HG03159 (cell line): ENCODE measurements at regions not wholly inside any gene's neighbourhood (a gene's known extent, or its start where the extent isn't known, plus 50 kb on each side); places are given as distances from the start of the nearest gene placed in this dataset.
"Not testable (repeated sequence)": the region's sequence is repeated elsewhere in the genome, so short reads cannot be mapped to it uniquely, and the experiment has no call there.

ENCODE experiments used
- ATAC-seq: cut with Tn5 transposase; IDR thresholded peaks from one replicate; pipeline ENCODE4 v1.9.1; 2021; ENCODE audit warnings: mild to moderate bottlenecking, moderate library complexity; ENCODE audit not compliant: unreplicated experiment

DNA sequence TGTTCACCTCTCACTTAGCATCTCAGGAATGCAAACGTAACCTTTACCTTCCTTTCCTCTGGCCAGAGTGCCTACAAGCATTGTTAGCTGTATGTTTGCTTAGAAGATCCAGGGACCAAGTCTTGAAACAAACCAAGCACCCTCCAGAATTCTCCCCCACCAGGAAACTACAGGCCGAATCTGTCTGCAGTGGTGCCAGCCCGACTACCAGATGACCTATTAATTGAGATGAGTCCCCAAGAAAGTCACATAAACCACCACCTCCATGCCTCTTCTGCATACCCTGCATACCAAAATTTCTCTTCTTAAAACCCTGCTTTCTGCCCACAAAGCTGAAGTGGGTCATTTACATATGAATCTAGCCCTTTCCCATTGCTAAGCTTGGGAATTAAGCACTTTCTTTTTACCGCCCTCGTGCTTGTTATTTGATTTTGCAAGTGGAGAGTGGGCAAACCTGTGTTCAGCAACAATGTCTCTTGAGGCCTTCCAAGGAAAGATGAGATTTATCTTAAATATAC, 1239.1 kb downstream of the CDH12 start:
- no peak for ATAC-seq

DNA sequence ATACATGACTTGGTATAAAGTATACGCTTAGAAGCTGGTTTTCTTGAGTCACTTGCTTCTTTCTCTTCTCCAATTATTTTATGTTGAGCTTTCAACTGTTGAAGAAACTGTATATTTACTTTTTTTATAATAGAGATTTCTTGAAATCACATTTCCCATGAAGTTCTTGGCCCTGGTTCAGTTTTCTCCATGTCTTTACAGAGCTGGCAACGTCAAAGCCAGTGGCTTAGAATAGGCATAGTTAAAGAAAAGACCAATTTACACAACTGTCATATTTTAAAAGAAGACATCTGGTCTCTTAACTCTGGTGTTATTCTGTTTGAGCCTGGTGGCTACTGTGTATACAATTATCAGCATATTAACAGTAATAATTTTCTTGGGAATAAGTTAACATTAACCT, 1249.3 kb downstream of the CDH12 start:
- no peak for ATAC-seq

DNA sequence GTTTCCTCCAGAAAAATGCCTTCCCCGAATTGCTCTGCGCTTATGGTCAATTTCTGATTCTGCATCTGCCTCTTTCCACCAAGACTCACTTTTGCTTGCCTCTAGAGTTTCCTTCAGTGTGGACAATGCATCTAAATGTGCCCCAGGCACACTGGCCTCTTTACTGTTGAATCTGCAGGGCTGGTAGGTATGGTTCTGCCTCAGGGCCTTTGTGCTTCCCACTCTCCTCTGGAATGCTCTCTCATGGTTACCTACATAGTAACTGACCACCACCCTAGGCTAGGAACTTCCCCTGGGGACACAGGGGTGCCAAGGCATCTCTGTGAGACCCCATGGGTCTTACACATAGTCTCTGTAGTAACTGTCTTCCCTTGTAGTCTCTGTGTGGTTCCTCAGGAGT, 1258.6 kb downstream of the CDH12 start:
- ATAC-seq: no peak

DNA sequence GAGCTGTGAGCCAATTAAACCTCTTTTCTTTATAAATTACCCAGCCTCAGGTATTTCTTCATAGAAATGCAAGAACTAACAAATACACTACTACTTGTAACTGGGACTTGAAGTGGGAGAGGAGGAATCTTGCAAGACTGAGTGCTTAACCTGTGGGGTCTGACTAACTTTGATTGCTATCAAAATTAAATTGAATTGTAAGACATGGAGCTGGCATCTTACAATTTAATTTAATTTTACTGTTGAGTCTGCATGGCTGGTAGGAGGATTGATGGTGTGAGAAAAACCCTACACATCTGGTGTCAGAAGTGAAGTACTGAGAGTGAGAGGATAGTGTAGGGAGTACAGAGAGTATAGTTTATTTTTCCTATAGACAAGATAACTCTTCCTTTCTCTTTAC, 1259.9 kb downstream of the CDH12 start:
- no peak for ATAC-seq

DNA sequence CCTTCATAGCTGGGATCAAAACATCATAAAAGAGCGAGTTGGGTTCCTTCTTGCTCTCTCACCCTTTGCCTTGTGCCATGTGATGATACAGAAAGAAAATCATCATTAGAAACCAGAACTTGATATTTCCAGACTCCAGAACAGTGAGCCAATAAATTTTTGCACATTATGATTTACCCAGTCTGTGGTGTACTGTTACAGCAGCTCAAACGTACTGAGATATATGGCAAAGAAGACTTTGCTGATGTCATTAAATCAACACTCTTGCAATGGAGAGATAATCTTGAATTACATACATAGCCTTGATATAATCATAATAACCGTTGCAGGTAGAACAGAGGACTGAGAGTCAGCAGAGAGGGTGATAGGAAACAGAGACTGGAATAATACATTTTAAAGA, 1271.6 kb downstream of the CDH12 start:
- ATAC-seq: no peak

DNA sequence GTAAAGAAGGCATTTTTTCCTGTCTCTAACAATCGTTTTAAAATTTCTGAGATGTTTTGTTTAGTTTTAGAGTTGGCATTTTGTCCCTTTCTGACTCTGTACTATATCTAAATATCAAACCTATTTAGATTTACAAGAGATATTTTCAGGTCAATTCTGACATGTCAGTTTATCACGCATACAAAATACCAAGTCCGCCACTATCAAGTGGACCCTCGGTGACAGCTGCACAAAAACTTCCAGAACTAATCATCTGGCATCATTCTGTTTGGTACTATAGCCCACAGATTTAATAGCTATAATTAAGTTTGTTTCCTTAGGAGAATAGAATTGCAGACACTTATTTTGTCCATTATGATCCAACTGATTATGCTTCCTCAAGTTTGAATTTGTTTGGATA, 1278.2 kb downstream of the CDH12 start:
- ATAC-seq: no peak

DNA sequence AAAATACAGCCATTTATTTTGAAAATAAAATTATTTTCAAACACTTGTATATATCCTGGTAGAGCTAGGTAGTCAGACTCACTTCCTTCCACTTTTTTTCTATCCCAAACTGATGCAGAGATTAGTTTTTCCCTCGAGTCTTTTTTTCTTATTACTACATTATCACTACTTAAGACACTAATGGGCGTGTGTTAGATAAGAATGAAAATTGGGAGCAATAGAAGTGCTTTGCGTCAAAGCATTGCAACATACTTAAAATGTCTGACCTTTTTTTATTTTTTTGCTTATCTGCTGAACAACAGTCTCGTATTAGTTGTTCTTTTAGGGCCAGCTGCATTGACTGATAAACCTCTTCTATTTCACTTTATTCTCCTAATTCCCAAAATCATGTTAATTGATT, 1278.7 kb downstream of the CDH12 start:
- ATAC-seq: no peak

DNA sequence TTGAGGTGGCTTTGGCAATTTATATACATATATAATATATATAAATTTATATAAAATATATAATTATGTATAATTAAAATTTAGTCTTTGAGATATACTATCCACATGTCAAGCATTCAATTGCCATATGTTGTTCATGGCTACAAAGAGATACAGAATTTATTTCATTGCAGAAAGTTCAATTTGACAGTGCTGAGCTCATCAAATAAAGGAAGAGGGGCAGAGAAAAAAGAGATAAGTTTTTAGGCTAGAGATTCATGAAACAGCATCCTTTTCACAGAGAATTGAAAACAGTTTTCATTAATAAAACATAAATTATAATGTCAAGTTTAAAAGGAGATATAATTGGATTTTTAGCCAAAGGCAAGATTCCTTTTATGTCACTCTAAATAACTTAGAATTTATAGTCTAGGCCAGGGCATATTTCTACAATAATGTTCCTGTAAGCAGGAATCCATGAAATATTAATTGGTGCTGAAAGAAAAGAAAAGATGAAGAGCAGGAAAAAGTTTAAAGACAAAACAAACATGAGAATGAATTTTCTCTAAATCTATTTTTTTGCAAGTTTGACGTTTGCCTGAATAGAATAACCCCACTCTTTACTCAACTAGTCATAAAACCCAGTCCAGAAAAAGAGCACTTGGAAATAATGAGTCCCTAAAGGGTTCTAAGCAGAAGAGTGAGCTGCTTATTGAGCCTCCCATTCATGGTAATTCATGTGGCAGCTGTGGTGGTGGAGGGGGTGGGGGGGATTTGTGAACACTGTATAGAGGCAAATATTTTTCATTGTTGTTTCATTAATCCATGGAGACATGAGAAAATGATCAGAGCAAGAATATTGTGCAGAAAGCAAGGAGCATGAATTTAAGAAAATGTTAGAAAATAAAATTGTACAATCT, 1279.5 kb downstream of the CDH12 start:
- ATAC-seq: no peak

DNA sequence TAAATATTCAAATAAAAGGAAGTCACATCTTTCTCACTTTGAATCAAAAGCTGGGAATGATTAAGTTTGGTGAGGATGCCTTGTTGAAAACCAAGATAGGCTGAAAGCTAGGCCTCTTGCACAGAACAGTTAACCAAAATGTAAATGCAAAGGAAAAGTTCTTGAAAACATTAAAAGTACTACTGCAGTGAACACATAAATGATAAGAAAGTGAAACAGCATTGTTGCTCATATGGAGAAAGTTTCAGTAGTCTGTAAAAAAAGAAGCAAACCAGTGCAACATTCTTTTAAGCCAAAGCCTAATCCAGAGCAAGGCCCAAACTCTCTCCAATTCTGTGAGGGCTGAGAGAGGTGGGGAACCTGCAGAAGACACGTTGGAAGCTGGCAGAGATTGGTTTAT, 1281.9 kb downstream of the CDH12 start:
- not testable (repeated sequence) for ATAC-seq

DNA sequence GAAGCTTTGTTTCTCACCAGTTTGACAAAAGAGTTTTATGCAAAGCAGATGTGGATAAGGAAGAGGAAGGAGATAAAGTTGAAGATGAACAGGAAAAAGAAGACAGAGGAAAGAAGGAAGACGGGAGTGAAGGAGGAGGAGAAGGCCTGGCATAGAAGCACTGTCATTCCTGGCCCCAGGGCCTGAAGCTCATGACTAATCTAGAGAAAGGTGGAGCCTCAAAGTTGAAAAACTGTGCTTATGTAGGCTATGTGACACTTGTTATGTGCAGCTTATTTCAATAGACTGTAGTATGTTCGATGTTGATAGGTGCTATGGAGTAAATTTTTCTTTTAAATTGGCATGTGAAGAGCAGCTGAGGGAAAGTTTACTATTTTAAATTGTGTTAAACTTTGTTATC, 1294.0 kb downstream of the CDH12 start:
- not testable (repeated sequence) for ATAC-seq

DNA sequence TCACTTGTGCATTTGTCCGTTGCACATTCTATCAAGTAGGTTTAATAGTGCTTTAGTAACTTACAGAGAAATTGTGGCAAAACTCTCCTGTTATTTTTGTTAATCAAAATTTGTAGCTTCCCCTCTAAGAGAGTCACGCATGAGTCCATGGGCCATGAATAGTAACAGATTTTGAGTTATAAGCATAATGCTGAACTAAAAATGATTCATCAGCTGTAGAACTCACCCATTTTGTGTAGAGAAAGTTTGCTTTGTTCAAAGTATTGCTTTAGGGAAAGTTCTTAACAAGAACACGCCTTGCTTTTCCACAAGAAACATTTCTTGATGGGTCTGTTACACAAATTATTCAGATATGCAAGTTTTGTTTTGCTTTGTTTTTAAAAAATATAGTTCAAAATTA, 1300.9 kb downstream of the CDH12 start:
- ATAC-seq: not testable (repeated sequence)

DNA sequence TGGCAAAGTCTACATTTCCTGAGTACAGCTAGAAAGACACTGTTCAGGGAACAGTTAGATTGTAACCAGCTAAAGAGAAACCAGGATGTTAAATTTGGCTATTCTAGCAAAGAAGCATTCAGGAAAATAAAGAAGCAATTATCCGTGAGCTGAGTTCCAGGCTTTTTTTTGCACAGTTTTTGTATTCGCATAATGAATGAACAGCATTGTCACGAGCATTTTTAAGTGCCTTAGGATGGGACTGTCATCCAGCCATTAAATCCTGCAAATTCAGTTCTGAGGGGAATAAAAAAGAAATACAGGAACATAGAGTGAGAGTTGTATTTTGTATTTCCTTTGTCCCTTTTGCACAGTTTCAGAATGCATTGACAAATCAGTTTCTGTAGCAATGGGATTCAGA, 1302.2 kb downstream of the CDH12 start:
- ATAC-seq: not testable (repeated sequence)

DNA sequence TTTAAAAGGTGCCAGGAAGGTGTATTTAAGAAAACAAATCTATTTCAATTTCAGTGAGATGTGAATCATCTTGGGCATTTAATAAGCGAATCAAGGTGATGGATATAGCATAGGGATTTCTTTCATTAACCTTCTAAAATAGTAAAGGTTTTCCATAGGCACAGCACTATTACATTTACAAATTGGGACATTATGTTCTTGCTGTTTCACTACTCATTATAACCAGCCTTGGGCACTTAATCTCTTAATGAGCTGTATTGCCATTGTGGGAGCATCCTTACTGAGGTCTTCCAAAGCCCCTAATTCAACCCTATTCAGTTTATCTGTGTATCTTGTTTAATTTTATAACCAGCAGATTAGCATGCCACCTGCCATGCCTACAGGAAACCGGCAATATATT, 1305.5 kb downstream of the CDH12 start:
- ATAC-seq: not testable (repeated sequence)

DNA sequence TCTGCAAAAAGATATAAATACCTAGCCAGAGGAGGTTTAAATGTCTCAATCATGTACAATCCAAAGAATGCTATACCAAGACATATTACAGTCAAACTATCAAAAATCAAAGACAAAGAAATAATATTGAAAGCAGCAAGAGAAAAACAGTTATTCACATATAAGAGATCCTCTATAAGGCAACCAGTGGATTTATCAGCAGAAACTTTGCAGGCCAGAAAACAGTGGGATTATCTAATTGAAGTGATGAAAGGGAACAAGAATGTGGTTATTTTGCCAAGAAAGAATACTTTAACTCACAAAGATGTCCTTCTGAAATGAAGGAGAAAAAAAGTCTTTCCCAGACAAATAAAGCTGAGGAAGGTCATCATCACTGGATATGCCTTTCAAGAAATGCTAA, 1318.0 kb downstream of the CDH12 start:
- ATAC-seq: not testable (repeated sequence)

DNA sequence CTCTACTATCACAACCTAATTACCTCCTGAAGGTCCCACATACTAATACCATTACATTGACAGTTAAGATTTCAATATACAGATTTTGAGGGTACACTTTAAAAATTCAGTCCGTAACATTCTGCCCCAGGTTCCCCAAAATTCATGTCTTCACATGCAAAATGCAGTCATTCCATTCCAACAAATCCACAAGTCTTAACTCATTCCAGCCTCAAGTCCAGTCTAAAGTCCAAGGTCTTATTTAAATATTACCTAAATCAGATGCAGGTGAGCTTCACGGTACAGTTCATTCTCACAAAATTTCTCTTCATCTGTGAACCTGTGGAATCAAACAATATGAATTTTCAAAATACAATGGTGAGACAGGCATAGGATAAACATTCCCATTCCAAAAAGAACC, 1332.0 kb downstream of the CDH12 start:
- ATAC-seq: not testable (repeated sequence)

DNA sequence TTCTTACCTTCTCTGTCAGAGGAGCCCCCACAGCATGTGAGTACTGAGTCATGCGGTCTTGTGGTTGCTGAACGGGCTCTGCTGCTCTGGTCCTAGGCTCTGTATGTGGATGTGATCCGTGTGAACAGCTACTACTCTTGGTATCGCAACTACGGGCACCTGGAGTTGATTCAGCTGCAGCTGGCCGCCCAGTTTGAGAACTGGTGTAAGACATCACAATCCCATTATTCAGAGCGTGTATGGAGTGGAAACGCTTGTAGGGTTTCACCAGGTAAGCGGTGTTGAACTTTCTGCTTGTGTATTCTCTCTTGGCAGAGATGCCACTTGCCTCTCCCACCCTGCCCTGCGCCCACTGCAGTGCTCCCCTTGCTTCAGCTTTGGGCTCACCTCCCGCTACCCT, 1356.2 kb downstream of the CDH12 start:
- not testable (repeated sequence) for ATAC-seq

DNA sequence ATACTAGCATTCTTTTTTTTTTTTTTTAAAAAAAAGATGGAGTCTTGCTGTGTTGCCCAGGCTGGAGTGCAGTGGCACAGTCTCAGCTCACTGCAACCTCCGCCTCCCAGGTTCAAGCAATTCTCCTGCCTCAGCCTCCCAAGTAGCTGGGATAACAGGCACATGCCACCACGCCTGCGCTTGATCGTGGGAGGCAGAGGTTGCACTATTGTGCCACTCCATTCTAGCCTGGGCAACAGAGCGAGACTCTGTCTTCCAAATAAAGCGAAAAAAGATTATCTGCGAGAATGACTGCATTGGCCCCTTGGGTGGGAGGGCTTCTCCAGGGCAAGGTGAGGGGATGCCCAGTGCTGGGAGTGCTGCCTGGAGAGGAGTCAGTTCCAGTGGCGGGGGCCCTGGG, 1357.1 kb downstream of the CDH12 start:
- not testable (repeated sequence) for ATAC-seq

DNA sequence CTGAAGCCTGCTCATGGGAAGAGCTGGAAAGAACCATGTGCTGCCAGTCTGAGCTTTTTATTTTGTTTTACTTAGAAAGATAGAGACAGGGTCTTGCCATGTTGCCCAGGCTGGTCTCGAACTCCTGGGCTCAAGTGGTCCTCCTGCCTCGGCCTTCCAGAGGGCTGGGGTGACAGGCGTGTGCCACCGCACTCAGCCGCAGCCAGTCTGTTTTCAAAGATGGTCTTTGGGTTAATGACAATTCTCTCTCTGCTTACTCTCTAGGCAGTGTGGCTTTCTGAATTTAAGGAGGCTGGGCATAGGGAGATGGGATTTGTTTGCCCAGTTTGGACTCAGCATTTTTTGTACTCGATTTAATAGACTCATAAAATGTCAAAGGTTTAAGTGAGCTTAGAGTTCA, 1357.9 kb downstream of the CDH12 start:
- not testable (repeated sequence) for ATAC-seq

DNA sequence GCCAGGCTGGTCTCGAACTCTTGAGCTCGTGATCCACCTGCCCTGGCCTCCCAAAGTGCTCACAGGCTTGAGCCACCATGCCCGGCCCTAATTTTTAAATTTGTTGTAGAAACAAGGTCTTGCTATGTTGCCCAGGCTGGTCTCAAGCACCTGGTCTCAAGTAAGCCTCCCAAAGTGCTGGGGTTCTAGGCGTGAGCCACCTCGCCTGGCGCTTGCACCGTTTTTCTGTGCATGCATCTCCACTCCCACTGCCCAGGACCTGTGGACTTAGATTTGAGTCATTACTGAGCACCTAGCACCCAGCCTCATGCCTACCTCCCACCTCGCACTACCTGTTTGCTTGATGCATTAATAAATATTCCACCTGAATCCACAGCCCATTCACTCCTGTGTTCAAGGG, 1359.1 kb downstream of the CDH12 start:
- ATAC-seq: not testable (repeated sequence)

DNA sequence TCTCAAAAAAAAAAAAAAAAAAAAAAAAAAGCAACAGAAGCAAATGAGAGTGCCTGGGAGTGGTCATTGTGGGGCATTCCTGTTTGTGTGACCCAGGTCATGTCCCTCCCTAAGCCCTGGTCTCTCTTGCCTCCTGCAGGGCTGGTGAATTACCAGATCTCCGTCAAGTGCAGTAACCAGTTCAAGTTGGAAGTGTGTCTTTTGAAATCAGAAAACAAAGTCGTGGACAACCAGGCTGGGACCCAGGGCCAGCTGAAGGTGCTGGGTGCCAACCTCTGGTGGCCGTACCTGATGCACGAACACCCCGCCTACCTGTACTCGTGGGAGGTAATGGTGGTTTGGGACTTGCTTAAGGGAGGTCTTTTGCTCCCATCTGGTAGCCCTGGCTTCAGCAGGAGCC, 1362.0 kb downstream of the CDH12 start:
- ATAC-seq: not testable (repeated sequence)

DNA sequence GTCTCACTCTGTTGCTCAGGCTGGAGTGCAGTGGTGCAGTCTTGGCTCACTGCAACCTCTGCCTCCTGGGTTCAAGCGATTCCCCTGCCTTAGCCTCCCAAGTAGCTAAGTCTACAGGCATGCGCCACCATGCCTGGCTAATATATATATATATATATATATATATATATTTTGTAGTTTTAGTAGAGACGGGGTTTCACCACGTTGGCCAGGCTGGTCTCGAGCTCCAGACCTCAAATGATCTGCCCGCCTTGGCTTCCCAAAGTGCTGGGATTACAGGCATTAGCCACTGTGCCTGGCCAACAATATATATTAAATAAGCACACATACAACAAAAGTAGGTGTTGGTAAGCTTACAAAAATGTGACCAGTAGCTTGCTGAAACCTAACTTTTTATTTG, 1364.3 kb downstream of the CDH12 start:
- not testable (repeated sequence) for ATAC-seq

DNA sequence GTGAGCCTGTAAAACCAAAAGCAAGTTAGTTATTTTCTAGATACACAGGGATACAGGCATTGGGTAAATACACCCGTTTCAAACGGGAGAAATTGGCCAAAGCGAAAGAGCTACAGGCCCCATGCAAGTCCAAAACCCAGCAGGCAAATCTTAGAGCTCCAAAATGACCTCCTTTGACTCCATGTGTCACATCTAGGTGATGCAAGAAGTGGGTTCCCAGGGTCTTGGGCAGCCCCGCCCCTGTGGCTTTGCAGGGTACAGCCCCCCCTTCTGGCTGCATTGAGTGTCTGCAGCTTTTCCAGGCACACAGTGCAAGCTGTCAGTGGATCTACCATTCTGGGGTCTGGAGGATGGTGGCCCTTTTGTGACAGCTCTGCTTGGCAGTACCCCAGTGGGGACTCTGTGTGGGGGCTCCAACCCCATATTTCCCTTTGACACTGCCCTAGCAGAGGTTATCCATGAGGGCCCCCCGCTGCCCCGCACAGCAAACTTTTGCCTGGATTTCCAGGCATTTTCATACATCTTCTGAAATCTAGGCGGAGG, 1367.6 kb downstream of the CDH12 start:
- ATAC-seq: not testable (repeated sequence)
